ENCODE measurements at regions not wholly inside any gene's neighbourhood (a gene's known extent, or its start where the extent isn't known, plus 50 kb on each side); places are given as distances from the start of the nearest gene placed in this dataset.

DNA sequence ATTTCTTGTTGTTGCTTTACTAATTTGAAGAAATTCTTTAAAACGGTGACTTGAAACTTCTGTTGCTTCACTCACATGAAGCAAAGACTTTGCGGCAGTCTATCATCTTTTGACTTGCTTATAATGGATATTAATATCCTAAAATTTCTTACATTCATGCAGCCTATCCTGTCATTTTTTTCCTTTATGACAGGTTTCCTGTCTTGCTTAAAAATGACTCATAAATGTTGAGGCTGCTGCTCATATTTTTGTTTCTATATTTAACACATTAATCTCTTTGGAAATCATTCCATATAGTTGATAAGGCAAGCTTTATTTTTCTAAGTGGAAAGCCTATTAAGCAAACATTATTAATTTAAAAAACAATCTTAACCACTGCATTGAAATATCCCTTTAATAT lies 176.6 kb upstream of the GALNTL6 start:
- Histone ChIP-seq H3K9me3 (ENCODE audit: low read length) (no peaks in the 10 kb centered on the region), H3K9me2 (replicated peaks; ENCODE audit: low read length) (no peaks in the 10 kb centered on the region), H3K79me2 (ENCODE audit: low read length) (no peaks in the 10 kb centered on the region), H2AFZ (ENCODE audit: low read length) (no peak overlapping the region), H3K9ac (ENCODE audit: low read length) (no peak overlapping the region), H3K4me1 (ENCODE audit: insufficient read depth, low read length) (no peaks in the 10 kb centered on the region), H3K36me3 (ENCODE audit: low read depth, low read length) (no peaks in the 10 kb centered on the region), H3K4me3 (ENCODE audit: low read length) (no peak overlapping the region), H3F3A (ENCODE audit: low read length, unreplicated experiment) (no peaks in the 10 kb centered on the region), H3K27me3 (ENCODE audit: low read length) (no peaks in the 10 kb centered on the region), H4K20me1 (ENCODE audit: low read length) (no peaks in the 10 kb centered on the region), H3K4me2 (ENCODE audit: low read length) (no peak overlapping the region), H3K27ac (ENCODE audit: low read length) (no peak overlapping the region)
- ChIA-PET CTCF (no interaction called here), POLR2A (ENCODE audit: unreplicated experiment) (no interaction called here)
- intact Hi-C loops (cut with micrococcal nuclease): no loop called here
- no peak for ATAC-seq
- TF ChIP-seq, protein P1, sequence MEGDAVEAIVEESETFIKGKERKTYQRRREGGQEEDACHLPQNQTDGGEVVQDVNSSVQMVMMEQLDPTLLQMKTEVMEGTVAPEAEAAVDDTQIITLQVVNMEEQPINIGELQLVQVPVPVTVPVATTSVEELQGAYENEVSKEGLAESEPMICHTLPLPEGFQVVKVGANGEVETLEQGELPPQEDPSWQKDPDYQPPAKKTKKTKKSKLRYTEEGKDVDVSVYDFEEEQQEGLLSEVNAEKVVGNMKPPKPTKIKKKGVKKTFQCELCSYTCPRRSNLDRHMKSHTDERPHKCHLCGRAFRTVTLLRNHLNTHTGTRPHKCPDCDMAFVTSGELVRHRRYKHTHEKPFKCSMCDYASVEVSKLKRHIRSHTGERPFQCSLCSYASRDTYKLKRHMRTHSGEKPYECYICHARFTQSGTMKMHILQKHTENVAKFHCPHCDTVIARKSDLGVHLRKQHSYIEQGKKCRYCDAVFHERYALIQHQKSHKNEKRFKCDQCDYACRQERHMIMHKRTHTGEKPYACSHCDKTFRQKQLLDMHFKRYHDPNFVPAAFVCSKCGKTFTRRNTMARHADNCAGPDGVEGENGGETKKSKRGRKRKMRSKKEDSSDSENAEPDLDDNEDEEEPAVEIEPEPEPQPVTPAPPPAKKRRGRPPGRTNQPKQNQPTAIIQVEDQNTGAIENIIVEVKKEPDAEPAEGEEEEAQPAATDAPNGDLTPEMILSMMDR (conservative IDR thresholded peaks at IDR 0.05; ENCODE audit: low read depth, low read length): no peak
- TF ChIP-seq EZH2phosphoT487 (IDR thresholded peaks at IDR 0.05; ENCODE audit: borderline replicate concordance, low read length): no peak
- no peak for TF ChIP-seq EZH2 (IDR thresholded peaks at IDR 0.05; ENCODE audit: low read length, unreplicated experiment)
- DNase-seq: no peak
- BruUV-seq (replicated peaks): no TSS peak

DNA sequence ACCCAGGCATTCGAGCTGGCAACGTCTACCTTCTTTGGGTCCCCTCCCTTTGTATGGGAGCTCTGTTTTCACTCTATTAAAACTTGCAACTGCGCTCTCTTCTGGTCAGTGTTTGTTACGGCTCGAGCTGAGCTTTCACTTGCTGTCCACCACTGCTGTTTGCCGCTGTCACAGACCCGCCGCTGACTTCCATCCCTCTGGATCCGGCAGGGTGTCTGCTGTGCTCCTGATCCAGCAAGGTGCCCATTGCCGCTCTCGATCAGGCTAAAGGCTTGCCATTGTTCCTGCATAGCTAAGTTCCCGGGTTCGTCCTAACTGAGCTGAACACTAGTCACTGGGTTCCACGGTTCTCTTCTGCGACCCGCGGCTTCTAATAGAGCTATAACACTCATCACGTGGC lies 183.5 kb upstream of the GALNTL6 start:
- BruUV-seq (replicated peaks): no TSS peak
- Histone ChIP-seq H3K4me2 (ENCODE audit: low read length) (peak overlapping the region; percentile 69), H3K9me2 (replicated peaks; ENCODE audit: low read length) (no peaks in the 10 kb centered on the region), H3K9ac (ENCODE audit: low read length) (no peak overlapping the region), H2AFZ (ENCODE audit: low read length) (peak overlapping the region; percentile 63), H3K4me3 (ENCODE audit: low read length) (peak overlapping the region; percentile 44; the same call in 1 of the 2 replicates), H3K9me3 (ENCODE audit: low read length) (no peaks in the 10 kb centered on the region), H3F3A (ENCODE audit: low read length, unreplicated experiment) (no peaks in the 10 kb centered on the region), H3K4me1 (ENCODE audit: insufficient read depth, low read length) (no peaks in the 10 kb centered on the region), H3K36me3 (ENCODE audit: low read depth, low read length) (no peaks in the 10 kb centered on the region), H3K79me2 (ENCODE audit: low read length) (no peaks in the 10 kb centered on the region), H4K20me1 (ENCODE audit: low read length) (no peaks in the 10 kb centered on the region), H3K27ac (ENCODE audit: low read length) (no peak overlapping the region), H3K27me3 (ENCODE audit: low read length) (no peaks in the 10 kb centered on the region)
- CTCF ChIA-PET: no interaction called here
- POLR2A ChIA-PET (ENCODE audit: unreplicated experiment): no interaction called here
- TF ChIP-seq EZH2 (IDR thresholded peaks at IDR 0.05; ENCODE audit: low read length, unreplicated experiment): no peak
- TF ChIP-seq EZH2phosphoT487 (IDR thresholded peaks at IDR 0.05; ENCODE audit: borderline replicate concordance, low read length): no peak
- TF ChIP-seq, protein P1 (conservative IDR thresholded peaks at IDR 0.05; ENCODE audit: low read depth, low read length): no peak; the same call in 1 of the 2 replicates
- no peak for ATAC-seq
- peak; percentile 34 for DNase-seq
- intact Hi-C loops (cut with micrococcal nuclease): no loop called here

DNA sequence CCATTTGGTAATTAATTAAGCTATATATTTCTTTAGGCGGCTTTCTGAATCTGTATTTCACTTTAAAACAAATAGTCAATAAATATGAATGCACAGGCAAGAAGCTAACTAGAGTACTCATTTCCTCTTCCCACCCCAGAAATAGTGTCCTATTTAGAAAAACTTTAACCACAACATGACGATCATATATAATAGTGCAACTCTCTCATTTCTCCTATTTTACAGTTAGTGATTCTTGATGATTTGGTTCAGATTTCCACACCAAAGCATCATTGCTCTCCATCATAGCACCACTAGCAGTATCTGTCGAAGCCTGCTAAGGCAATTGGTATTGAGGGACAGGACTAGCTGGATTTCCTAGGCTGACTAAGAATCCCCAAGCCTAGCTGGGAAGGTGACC lies 184.0 kb upstream of the GALNTL6 start:
- Histone ChIP-seq H4K20me1 (ENCODE audit: low read length) (no peaks in the 10 kb centered on the region), H3K27ac (ENCODE audit: low read length) (no peak overlapping the region), H3K36me3 (ENCODE audit: low read depth, low read length) (no peaks in the 10 kb centered on the region), H3K27me3 (ENCODE audit: low read length) (no peaks in the 10 kb centered on the region), H3K4me3 (ENCODE audit: low read length) (no peak overlapping the region), H3K9me3 (ENCODE audit: low read length) (no peaks in the 10 kb centered on the region), H3K79me2 (ENCODE audit: low read length) (no peaks in the 10 kb centered on the region), H3K9me2 (replicated peaks; ENCODE audit: low read length) (no peaks in the 10 kb centered on the region), H2AFZ (ENCODE audit: low read length) (no peak overlapping the region), H3K4me1 (ENCODE audit: insufficient read depth, low read length) (no peaks in the 10 kb centered on the region), H3K4me2 (ENCODE audit: low read length) (no peak overlapping the region), H3F3A (ENCODE audit: low read length, unreplicated experiment) (no peaks in the 10 kb centered on the region), H3K9ac (ENCODE audit: low read length) (no peak overlapping the region)
- DNase-seq (no peak), ATAC-seq (no peak)
- POLR2A ChIA-PET (ENCODE audit: unreplicated experiment): no interaction called here
- intact Hi-C loops (cut with micrococcal nuclease): no loop called here
- TF ChIP-seq, protein P1 (conservative IDR thresholded peaks at IDR 0.05; ENCODE audit: low read depth, low read length): no peak
- no TSS peak for BruUV-seq (replicated peaks)
- CTCF ChIA-PET: no interaction called here
